ENCODE measurements at regions not wholly inside any gene's neighbourhood (a gene's known extent, or its start where the extent isn't known, plus 50 kb on each side); places are given as distances from the start of the nearest gene placed in this dataset.

GRCh38 chr3:187931101-187931500, 185.8 kb upstream of the BCL6 start:
- no peak overlapping the region for H3K4me3 ChIP-seq
- no peaks in the 10 kb centered on the region for H3K36me3 ChIP-seq (ENCODE audit: low read depth)
- intact Hi-C loops (cut with DNase I, micrococcal nuclease), result no loop called here
- TF ChIP-seq CTCF (IDR thresholded peaks at IDR 0.05), result no peak
- no peaks in the 10 kb centered on the region for H3K9me3 ChIP-seq
- DNase-seq (no peak), ATAC-seq (no peak)
- no peaks in the 10 kb centered on the region for H3K4me1 ChIP-seq (ENCODE audit: low read depth)

- ATAC-seq (no peak), DNase-seq (no peak)
- Histone ChIP-seq H3K4me1 (ENCODE audit: low read depth) (no peaks in the 10 kb centered on the region), H3K9me3 (no peaks in the 10 kb centered on the region), H3K4me3 (no peak overlapping the region), H3K36me3 (ENCODE audit: low read depth) (no peaks in the 10 kb centered on the region)
- intact Hi-C loops (cut with DNase I, micrococcal nuclease), result no loop called here
- TF ChIP-seq CTCF (IDR thresholded peaks at IDR 0.05), result no peak
Observed at GRCh38 chr3:187931770-187932278, 186.6 kb upstream of the BCL6 start.

GRCh38 chr3:187932530-187932929, 187.3 kb upstream of the BCL6 start:
- no peak overlapping the region for H3K4me3 ChIP-seq
- TF ChIP-seq CTCF (IDR thresholded peaks at IDR 0.05), result no peak

GRCh38 chr3:187935623-187936156, 190.4 kb upstream of the BCL6 start:
- DNase-seq (peak in 1 of 3 donors; percentile 14), ATAC-seq (peak; percentile 79)
- H3K4me3 ChIP-seq, result no peak overlapping the region
- intact Hi-C loops (cut with DNase I, micrococcal nuclease), result no loop called here
- H3K4me1 ChIP-seq (ENCODE audit: low read depth), result no peaks in the 10 kb centered on the region
- no peaks in the 10 kb centered on the region for H3K9me3 ChIP-seq
- no peaks in the 10 kb centered on the region for H3K36me3 ChIP-seq (ENCODE audit: low read depth)
- no peak for TF ChIP-seq CTCF (IDR thresholded peaks at IDR 0.05)

More at GRCh38 chr3:187932530-187932929, 187.3 kb upstream of the BCL6 start:
- ATAC-seq, result no peak
- no peak for DNase-seq
- H3K36me3 ChIP-seq (ENCODE audit: low read depth), result no peaks in the 10 kb centered on the region
- no peaks in the 10 kb centered on the region for H3K4me1 ChIP-seq (ENCODE audit: low read depth)
- no peaks in the 10 kb centered on the region for H3K9me3 ChIP-seq
- intact Hi-C loops (cut with DNase I, micrococcal nuclease), result no loop called here

GRCh38 chr3:187936676-187937075, 191.4 kb upstream of the BCL6 start:
- Histone ChIP-seq H3K4me3 (no peak overlapping the region), H3K9me3 (no peaks in the 10 kb centered on the region), H3K36me3 (ENCODE audit: low read depth) (no peaks in the 10 kb centered on the region), H3K4me1 (ENCODE audit: low read depth) (no peaks in the 10 kb centered on the region)
- intact Hi-C loops (cut with DNase I, micrococcal nuclease), result no loop called here
- no peak for ATAC-seq
- no peak for DNase-seq
- TF ChIP-seq CTCF (IDR thresholded peaks at IDR 0.05), result no peak

GRCh38 chr3:187939891-187940290, 194.6 kb upstream of the BCL6 start:
- no peaks in the 10 kb centered on the region for H3K9me3 ChIP-seq
- no peak for TF ChIP-seq CTCF (IDR thresholded peaks at IDR 0.05)
- no peak overlapping the region for H3K4me3 ChIP-seq
- no peak for DNase-seq
- no peak for ATAC-seq
- no peaks in the 10 kb centered on the region for H3K4me1 ChIP-seq (ENCODE audit: low read depth)
- intact Hi-C loops (cut with DNase I, micrococcal nuclease), result no loop called here
- H3K36me3 ChIP-seq (ENCODE audit: low read depth), result no peaks in the 10 kb centered on the region
